ENCODE measurements at regions not wholly inside any gene's neighbourhood (a gene's known extent, or its start where the extent isn't known, plus 50 kb on each side); places are given as distances from the start of the nearest gene placed in this dataset.

GRCh38 chrX:39320165-39320564 is 518.9 kb downstream of the MID1IP1 start:
- no peak for TF ChIP-seq RAD21 (IDR thresholded peaks at IDR 0.05; ENCODE audit: low read depth)
- no peak for TF ChIP-seq REST (IDR thresholded peaks at IDR 0.05; ENCODE audit: low read depth)
- no peak for TF ChIP-seq MAX (IDR thresholded peaks at IDR 0.05)
- no peak for TF ChIP-seq ZBTB7A (IDR thresholded peaks at IDR 0.05; ENCODE audit: low read depth)
- no peak for TF ChIP-seq NFIC (IDR thresholded peaks at IDR 0.05)
- TF ChIP-seq FOXM1 (IDR thresholded peaks at IDR 0.05; ENCODE audit: borderline replicate concordance, low read depth), result no peak
- TF ChIP-seq CEBPB (IDR thresholded peaks at IDR 0.05), result no peak
- no peak for TF ChIP-seq EP300 (IDR thresholded peaks at IDR 0.05; ENCODE audit: borderline replicate concordance)

GRCh38 chrX:39322496-39322895 is 521.2 kb downstream of the MID1IP1 start:
- TF ChIP-seq ZBTB7A (IDR thresholded peaks at IDR 0.05; ENCODE audit: low read depth) (no peak), TCF12 (IDR thresholded peaks at IDR 0.05; ENCODE audit: low read depth) (no peak), CREB1 (IDR thresholded peaks at IDR 0.05; ENCODE audit: low read depth) (no peak), RAD21 (IDR thresholded peaks at IDR 0.05; ENCODE audit: low read depth) (no peak), NFIC (IDR thresholded peaks at IDR 0.05) (no peak), YY1 (IDR thresholded peaks at IDR 0.05; ENCODE audit: low read depth) (no peak), USF1 (IDR thresholded peaks at IDR 0.05) (no peak)

- TF ChIP-seq EGR1 (IDR thresholded peaks at IDR 0.05), result no peak
- no peak for TF ChIP-seq MAX (IDR thresholded peaks at IDR 0.05)
- no peak for TF ChIP-seq ZBTB7A (IDR thresholded peaks at IDR 0.05; ENCODE audit: low read depth)
- TF ChIP-seq TCF12 (IDR thresholded peaks at IDR 0.05; ENCODE audit: low read depth), result no peak
- no peak for TF ChIP-seq NFIC (IDR thresholded peaks at IDR 0.05)
- no peak for TF ChIP-seq REST (IDR thresholded peaks at IDR 0.05; ENCODE audit: low read depth)
- TF ChIP-seq CEBPB (IDR thresholded peaks at IDR 0.05), result no peak
- TF ChIP-seq TEAD4 (IDR thresholded peaks at IDR 0.05), result no peak
- no peak for TF ChIP-seq TAF1 (IDR thresholded peaks at IDR 0.05; ENCODE audit: low read depth)
- no peak for TF ChIP-seq FOXM1 (IDR thresholded peaks at IDR 0.05; ENCODE audit: borderline replicate concordance, low read depth)
- TF ChIP-seq EP300 (IDR thresholded peaks at IDR 0.05; ENCODE audit: borderline replicate concordance), result no peak
- TF ChIP-seq RAD21 (IDR thresholded peaks at IDR 0.05; ENCODE audit: low read depth), result no peak
- no peak for TF ChIP-seq YY1 (IDR thresholded peaks at IDR 0.05; ENCODE audit: low read depth)
- no peak for TF ChIP-seq CREB1 (IDR thresholded peaks at IDR 0.05; ENCODE audit: low read depth)
- TF ChIP-seq USF1 (IDR thresholded peaks at IDR 0.05), result no peak
These were observed 523.1 kb downstream of the MID1IP1 start for GRCh38 chrX:39324233-39324930.

- no peak for TF ChIP-seq CEBPB (IDR thresholded peaks at IDR 0.05)
- no peak for TF ChIP-seq NFIC (IDR thresholded peaks at IDR 0.05)
- no peak for TF ChIP-seq RAD21 (IDR thresholded peaks at IDR 0.05; ENCODE audit: low read depth)
These were observed 526.0 kb downstream of the MID1IP1 start for GRCh38 chrX:39327255-39327654.

GRCh38 chrX:39327705-39328104 is 526.4 kb downstream of the MID1IP1 start:
- TF ChIP-seq MAX (IDR thresholded peaks at IDR 0.05) (no peak), NFIC (IDR thresholded peaks at IDR 0.05) (no peak), TEAD4 (IDR thresholded peaks at IDR 0.05) (no peak), REST (IDR thresholded peaks at IDR 0.05; ENCODE audit: low read depth) (no peak), EP300 (IDR thresholded peaks at IDR 0.05; ENCODE audit: borderline replicate concordance) (no peak), USF1 (IDR thresholded peaks at IDR 0.05) (no peak), CEBPB (IDR thresholded peaks at IDR 0.05) (no peak), FOXM1 (IDR thresholded peaks at IDR 0.05; ENCODE audit: borderline replicate concordance, low read depth) (no peak), CREB1 (IDR thresholded peaks at IDR 0.05; ENCODE audit: low read depth) (no peak)

Data from Ishikawa (cell line).